ENCODE measurements at regions not wholly inside any gene's neighbourhood (a gene's known extent, or its start where the extent isn't known, plus 50 kb on each side); places are given as distances from the start of the nearest gene placed in this dataset.

GRCh38 chr12:128114485-128114884 is 152.5 kb upstream of the TMEM132C start:
- Histone ChIP-seq H3K27ac (no peak overlapping the region), H3K4me3 (no peak overlapping the region), H3K27me3 (replicated peaks in 1 of 7) (peaks cover 0 to 4% (median 0%) of the 10 kb centered on the region in 7 donors), H3K36me3 (no peaks in the 10 kb centered on the region), H3K9me3 (peaks cover 0 to 29% (median 4%) of the 10 kb centered on the region in 8 donors), H3K4me1 (peaks cover 0 to 3% (median 0%) of the 10 kb centered on the region in 6 donors)
- intact Hi-C loops (cut with DNase I; ENCODE audit: low total_unique reads) = no loop called here
- DNase-seq = no peak
- TF ChIP-seq POLR2AphosphoS5 (IDR thresholded peaks at IDR 0.05) (no peak), POLR2A (IDR thresholded peaks at IDR 0.05) (no peak)
- TF ChIP-seq, protein P1, sequence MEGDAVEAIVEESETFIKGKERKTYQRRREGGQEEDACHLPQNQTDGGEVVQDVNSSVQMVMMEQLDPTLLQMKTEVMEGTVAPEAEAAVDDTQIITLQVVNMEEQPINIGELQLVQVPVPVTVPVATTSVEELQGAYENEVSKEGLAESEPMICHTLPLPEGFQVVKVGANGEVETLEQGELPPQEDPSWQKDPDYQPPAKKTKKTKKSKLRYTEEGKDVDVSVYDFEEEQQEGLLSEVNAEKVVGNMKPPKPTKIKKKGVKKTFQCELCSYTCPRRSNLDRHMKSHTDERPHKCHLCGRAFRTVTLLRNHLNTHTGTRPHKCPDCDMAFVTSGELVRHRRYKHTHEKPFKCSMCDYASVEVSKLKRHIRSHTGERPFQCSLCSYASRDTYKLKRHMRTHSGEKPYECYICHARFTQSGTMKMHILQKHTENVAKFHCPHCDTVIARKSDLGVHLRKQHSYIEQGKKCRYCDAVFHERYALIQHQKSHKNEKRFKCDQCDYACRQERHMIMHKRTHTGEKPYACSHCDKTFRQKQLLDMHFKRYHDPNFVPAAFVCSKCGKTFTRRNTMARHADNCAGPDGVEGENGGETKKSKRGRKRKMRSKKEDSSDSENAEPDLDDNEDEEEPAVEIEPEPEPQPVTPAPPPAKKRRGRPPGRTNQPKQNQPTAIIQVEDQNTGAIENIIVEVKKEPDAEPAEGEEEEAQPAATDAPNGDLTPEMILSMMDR (IDR thresholded peaks at IDR 0.05 in 8 of 11, conservative IDR thresholded peaks at IDR 0.05 in 3 of 11) = no peak
- WGBS, 5 donors = 52 to 71% (median 66%) methylated on average over 2 of the region's 2 CpGs

- no peak for TF ChIP-seq POLR2A (IDR thresholded peaks at IDR 0.05)
- no peak for TF ChIP-seq POLR2AphosphoS5 (IDR thresholded peaks at IDR 0.05)
- TF ChIP-seq, protein P1 (IDR thresholded peaks at IDR 0.05 in 8 of 11, conservative IDR thresholded peaks at IDR 0.05 in 3 of 11) = no peak
- H3K4me3 ChIP-seq = no peak overlapping the region
- no peak for DNase-seq
- peaks cover 0 to 3% (median 0%) of the 10 kb centered on the region in 6 donors for H3K4me1 ChIP-seq
- H3K27me3 ChIP-seq (replicated peaks in 1 of 7) = peaks cover 0 to 4% (median 0%) of the 10 kb centered on the region in 7 donors
- 76 to 91% (median 83%) methylated on average over 5 of the region's 5 CpGs for WGBS, 5 donors
- intact Hi-C loops (cut with DNase I; ENCODE audit: low total_unique reads) = no loop called here
- H3K27ac ChIP-seq = no peak overlapping the region
- no peaks in the 10 kb centered on the region for H3K36me3 ChIP-seq
- H3K9me3 ChIP-seq = peaks cover 0 to 42% (median 11%) of the 10 kb centered on the region in 8 donors
These were observed 150.4 kb upstream of the TMEM132C start for GRCh38 chr12:128116537-128116936.

DNA sequence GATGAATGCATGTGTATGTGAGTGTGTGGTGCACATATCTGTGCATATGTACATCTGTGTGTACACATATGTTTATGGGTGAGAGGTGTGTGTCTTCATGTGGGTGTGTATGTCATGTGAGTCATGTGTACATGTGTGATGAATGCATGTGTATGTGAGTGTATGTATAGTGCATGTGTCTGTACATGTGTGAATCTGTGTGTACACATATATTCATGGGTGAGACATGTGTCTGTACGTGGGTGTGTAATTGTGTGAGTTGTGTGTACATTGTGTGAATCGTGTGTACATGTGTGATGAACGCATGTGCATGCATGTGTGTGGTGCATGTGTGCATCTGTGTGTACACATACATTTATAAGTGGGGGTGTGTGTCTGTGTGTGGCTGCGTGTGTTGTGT is 146.9 kb upstream of the TMEM132C start:
- H3K4me3 ChIP-seq = no peak overlapping the region
- no peaks in the 10 kb centered on the region for H3K4me1 ChIP-seq
- TF ChIP-seq, protein P1 (IDR thresholded peaks at IDR 0.05 in 8 of 11, conservative IDR thresholded peaks at IDR 0.05 in 3 of 11) = no peak
- TF ChIP-seq POLR2AphosphoS5 (IDR thresholded peaks at IDR 0.05) (no peak), POLR2A (IDR thresholded peaks at IDR 0.05) (no peak)
- H3K27ac ChIP-seq = no peak overlapping the region
- no peaks in the 10 kb centered on the region for H3K27me3 ChIP-seq (replicated peaks in 1 of 7)
- peaks cover 0 to 42% (median 11%) of the 10 kb centered on the region in 8 donors for H3K9me3 ChIP-seq
- H3K36me3 ChIP-seq = no peaks in the 10 kb centered on the region
- WGBS, 5 donors = 87 to 93% (median 89%) methylated on average over 4 of the region's 4 CpGs
- intact Hi-C loops (cut with DNase I; ENCODE audit: low total_unique reads) = no loop called here
- no peak for DNase-seq

GRCh38 chr12:128121424-128121823 is 145.5 kb upstream of the TMEM132C start:
- no peaks in the 10 kb centered on the region for H3K36me3 ChIP-seq
- no peaks in the 10 kb centered on the region for H3K27me3 ChIP-seq (replicated peaks in 1 of 7)
- TF ChIP-seq POLR2AphosphoS5 (IDR thresholded peaks at IDR 0.05) = no peak
- TF ChIP-seq POLR2A (IDR thresholded peaks at IDR 0.05) = no peak
- TF ChIP-seq, protein P1 (IDR thresholded peaks at IDR 0.05 in 8 of 11, conservative IDR thresholded peaks at IDR 0.05 in 3 of 11) = no peak
- peaks cover 0 to 31% (median 11%) of the 10 kb centered on the region in 8 donors for H3K9me3 ChIP-seq
- no peak overlapping the region for H3K27ac ChIP-seq
- intact Hi-C loops (cut with DNase I; ENCODE audit: low total_unique reads) = no loop called here
- DNase-seq = no peak
- 60 to 75% (median 66%) methylated on average over 3 of the region's 3 CpGs for WGBS, 5 donors
- no peak overlapping the region for H3K4me3 ChIP-seq
- H3K4me1 ChIP-seq = no peaks in the 10 kb centered on the region
